ENCODE measurements at regions not wholly inside any gene's neighbourhood (a gene's known extent, or its start where the extent isn't known, plus 50 kb on each side); places are given as distances from the start of the nearest gene placed in this dataset.
"Not testable (repeated sequence)": the region's sequence is repeated elsewhere in the genome, so short reads cannot be mapped to it uniquely, and the experiment has no call there.

DNA sequence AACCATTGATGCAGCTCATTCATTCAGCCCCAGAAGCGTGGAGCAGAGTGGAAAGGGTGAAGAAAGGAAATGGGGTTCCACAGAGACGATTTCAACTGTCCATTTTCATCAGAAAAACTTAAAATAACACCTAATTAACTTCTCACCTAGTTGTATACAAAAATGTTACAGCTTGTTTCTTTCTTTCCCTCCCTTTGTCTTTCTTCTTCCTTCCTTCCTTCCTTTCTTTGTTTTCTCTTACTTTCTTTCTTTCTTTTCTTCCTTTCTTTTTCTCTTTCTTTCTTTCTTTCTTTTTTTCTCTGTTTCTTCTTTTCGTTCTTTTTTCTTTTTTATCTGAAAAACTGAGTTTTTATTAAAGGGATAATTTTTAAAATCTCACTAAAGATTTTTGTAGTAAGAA is 105.9 kb upstream of the GNAI1 start:
- no peaks in the 10 kb centered on the region for H3K4me1 ChIP-seq
- DNase-seq, result no peak
- intact Hi-C loops (cut with DNase I; ENCODE audit: low total_unique reads) (no loop called here), in situ Hi-C loops (cut with MboI; ENCODE audit: low sequenced_read_pairs in 4 of 4) (no loop called here)
- TF ChIP-seq POLR2A (IDR thresholded peaks at IDR 0.05) (no peak), CTCF (IDR thresholded peaks at IDR 0.05 in 4 of 5, conservative IDR thresholded peaks at IDR 0.05 in 1 of 5) (no peak)
- no peak for ATAC-seq
- no peak overlapping the region for H3K4me3 ChIP-seq
- H3K36me3 ChIP-seq, result no peaks in the 10 kb centered on the region
- no peaks in the 10 kb centered on the region for H3K27me3 ChIP-seq
- H3K9me3 ChIP-seq, result no peaks in the 10 kb centered on the region
- no peak overlapping the region for H3K27ac ChIP-seq

GRCh38 chr7:80027611-80028173 is 106.9 kb upstream of the GNAI1 start:
- Histone ChIP-seq H3K27me3 (no peaks in the 10 kb centered on the region), H3K4me1 (no peaks in the 10 kb centered on the region), H3K4me3 (no peak overlapping the region), H3K27ac (no peak overlapping the region), H3K9me3 (no peaks in the 10 kb centered on the region), H3K36me3 (no peaks in the 10 kb centered on the region)
- intact Hi-C loops (cut with DNase I; ENCODE audit: low total_unique reads), result no loop called here
- DNase-seq (no peak), ATAC-seq (no peak)
- TF ChIP-seq POLR2A (IDR thresholded peaks at IDR 0.05), result no peak
- TF ChIP-seq CTCF (IDR thresholded peaks at IDR 0.05 in 4 of 5, conservative IDR thresholded peaks at IDR 0.05 in 1 of 5), result no peak
- in situ Hi-C loops (cut with MboI; ENCODE audit: low sequenced_read_pairs in 4 of 4), result no loop called here

- H3K27ac ChIP-seq, result no peak overlapping the region
- no peaks in the 10 kb centered on the region for H3K36me3 ChIP-seq
- no peak for ATAC-seq
- intact Hi-C loops (cut with DNase I; ENCODE audit: low total_unique reads) (no loop called here), in situ Hi-C loops (cut with MboI; ENCODE audit: low sequenced_read_pairs in 4 of 4) (no loop called here)
- H3K27me3 ChIP-seq, result no peaks in the 10 kb centered on the region
- no peak overlapping the region for H3K4me3 ChIP-seq
- TF ChIP-seq CTCF (IDR thresholded peaks at IDR 0.05 in 4 of 5, conservative IDR thresholded peaks at IDR 0.05 in 1 of 5) (no peak), POLR2A (IDR thresholded peaks at IDR 0.05) (no peak)
- no peak for DNase-seq
- H3K4me1 ChIP-seq, result no peaks in the 10 kb centered on the region
- H3K9me3 ChIP-seq, result no peaks in the 10 kb centered on the region
Measured at GRCh38 chr7:80026766-80027165, 107.9 kb upstream of the GNAI1 start.

DNA sequence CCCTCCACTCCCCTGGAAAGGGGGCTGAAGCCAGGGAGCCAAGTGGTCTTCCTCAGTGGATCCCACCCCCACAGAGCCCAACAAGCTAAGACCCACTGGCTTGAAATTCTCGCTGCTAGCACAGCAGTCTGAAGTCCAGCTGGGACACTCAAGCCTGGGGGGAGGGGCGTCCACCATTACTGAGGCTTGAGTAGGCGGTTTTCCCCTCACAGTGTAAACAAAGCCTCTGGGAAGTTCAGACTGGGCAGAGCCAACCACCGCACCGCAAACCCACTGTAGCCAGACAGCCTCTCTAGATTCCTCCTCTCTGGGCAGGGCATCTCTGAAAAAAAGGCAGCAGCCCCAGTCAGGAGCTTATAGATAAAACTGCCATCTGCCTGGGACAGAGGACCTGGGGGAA is 114.4 kb upstream of the GNAI1 start:
- H3K27ac ChIP-seq; H3K4me1 ChIP-seq; H3K36me3 ChIP-seq; intact Hi-C loops (cut with DNase I; ENCODE audit: low total_unique reads); in situ Hi-C loops (cut with MboI; ENCODE audit: low sequenced_read_pairs in 4 of 4); H3K4me3 ChIP-seq; DNase-seq; H3K27me3 ChIP-seq; ATAC-seq; H3K9me3 ChIP-seq: not testable (repeated sequence)

DNA sequence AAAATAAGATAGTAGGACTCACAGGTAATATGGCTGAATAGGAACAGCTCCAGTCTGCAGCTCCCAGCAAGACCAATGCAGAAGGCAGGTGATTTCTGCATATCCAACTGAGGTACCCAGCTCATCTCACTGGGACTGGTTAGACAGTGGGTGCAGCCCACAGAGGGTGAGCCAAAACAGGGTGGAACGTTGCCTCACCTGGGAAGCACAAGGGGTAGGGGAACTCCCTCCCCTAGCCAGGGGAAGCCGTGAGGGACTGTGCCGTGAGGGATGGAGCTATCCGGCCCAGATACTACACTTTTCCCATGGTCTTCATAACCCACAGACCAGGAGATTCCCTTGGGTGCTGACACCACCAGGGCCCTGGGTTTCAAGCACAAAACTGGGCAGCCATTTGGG is 114.8 kb upstream of the GNAI1 start:
- DNase-seq; in situ Hi-C loops (cut with MboI; ENCODE audit: low sequenced_read_pairs in 4 of 4); H3K4me1 ChIP-seq; H3K9me3 ChIP-seq; H3K36me3 ChIP-seq; H3K27ac ChIP-seq; H3K4me3 ChIP-seq; ATAC-seq; H3K27me3 ChIP-seq; intact Hi-C loops (cut with DNase I; ENCODE audit: low total_unique reads): not testable (repeated sequence)

All from gastrocnemius medialis (tissue), 4 donors.